Activated CD8-positive, alpha-beta T cell treated with anti-CD3 and anti-CD28 coated beads for 36 hours (primary cell): ENCODE measurements at regions not wholly inside any gene's neighbourhood (a gene's known extent, or its start where the extent isn't known, plus 50 kb on each side); places are given as distances from the start of the nearest gene placed in this dataset.

Experiments used
- ATAC-seq: fragments of 200-7000 bp; cut with Tn5 transposase; one replicate; pipeline ENCODE4 v1.10.0; 2021; ENCODE audit warnings: mild to moderate bottlenecking, moderate library complexity
- CTCF ChIA-PET: fragments of 350-600 bp; sonication (Branson Sonifier 250); formaldehyde crosslinking; loops from one replicate; lab custom pipeline; 2021; ENCODE audit warnings: antibody characterized with exemption; lab: Charles Lee
- POLR2A ChIA-PET: fragments of 350-600 bp; sonication (Branson Sonifier 250); formaldehyde crosslinking; loops from one replicate; lab custom pipeline; 2021; ENCODE audit warnings: antibody characterized with exemption; lab: Charles Lee
- DNase-seq: peaks from one replicate; pipeline ENCODE4 v3.0.0-alpha.2; 2020
- H3K27ac Mint-ChIP-seq: one replicate; pipeline ENCODE4 v1.8.0; 2021; ENCODE audit warnings: mild to moderate bottlenecking, mixed read lengths
- H3K27me3 Mint-ChIP-seq: one replicate; pipeline ENCODE4 v1.8.0; 2021; ENCODE audit warnings: mixed read lengths
- H3K36me3 Mint-ChIP-seq: one replicate; pipeline ENCODE4 v1.8.0; 2021; ENCODE audit warnings: low read depth, mixed read lengths
- H3K4me1 Mint-ChIP-seq: one replicate; pipeline ENCODE4 v1.8.0; 2021; ENCODE audit warnings: low read depth, mixed read lengths
- H3K4me3 Mint-ChIP-seq: one replicate; pipeline ENCODE4 v1.8.0; 2021; ENCODE audit warnings: mild to moderate bottlenecking, moderate library complexity, mixed read lengths
- H3K9me3 Mint-ChIP-seq: one replicate; pipeline ENCODE4 v1.8.0; 2021; ENCODE audit warnings: mixed read lengths
- CTCF ChIP-seq: fragments of 200-600 bp; IDR thresholded peaks from one replicate; pipeline ENCODE4 v1.8.0; 2022; ENCODE audit warnings: antibody characterized with exemption, mild to moderate bottlenecking
- intact Hi-C: fragments of 100-400 bp; cut with micrococcal nuclease; formaldehyde crosslinking; loops from one replicate; pipeline ENCODE4 v1.10.0; 2022

GRCh38 chr3:22296601-22297000 is 545.6 kb upstream of the ZNF385D start:
- intact Hi-C loops, result no loop called here
- ATAC-seq (no peak), DNase-seq (no peak)
- Mint-ChIP-seq H3K27me3 (no peaks in the 10 kb centered on the region), H3K9me3 (peaks cover 7% of the 10 kb centered on the region), H3K27ac (no peak overlapping the region), H3K4me3 (no peak overlapping the region), H3K36me3 (no peaks in the 10 kb centered on the region), H3K4me1 (no peaks in the 10 kb centered on the region)
- TF ChIP-seq CTCF, result no peak
- ChIA-PET POLR2A (no interaction called here), CTCF (no interaction called here)

GRCh38 chr3:22297436-22297835 is 546.4 kb upstream of the ZNF385D start:
- ATAC-seq (no peak), DNase-seq (no peak)
- H3K4me1 Mint-ChIP-seq, result no peaks in the 10 kb centered on the region
- CTCF ChIA-PET, result no interaction called here
- peaks cover 7% of the 10 kb centered on the region for H3K9me3 Mint-ChIP-seq
- no peak overlapping the region for H3K27ac Mint-ChIP-seq
- POLR2A ChIA-PET, result no interaction called here
- TF ChIP-seq CTCF, result no peak
- no peaks in the 10 kb centered on the region for H3K36me3 Mint-ChIP-seq
- H3K4me3 Mint-ChIP-seq, result no peak overlapping the region
- intact Hi-C loops, result no loop called here
- no peaks in the 10 kb centered on the region for H3K27me3 Mint-ChIP-seq

- no peak for ATAC-seq
- H3K4me3 Mint-ChIP-seq, result no peak overlapping the region
- no peak overlapping the region for H3K27ac Mint-ChIP-seq
- ChIA-PET CTCF (no interaction called here), POLR2A (no interaction called here)
- peaks cover 4% of the 10 kb centered on the region for H3K9me3 Mint-ChIP-seq
- H3K36me3 Mint-ChIP-seq, result no peaks in the 10 kb centered on the region
- no peaks in the 10 kb centered on the region for H3K4me1 Mint-ChIP-seq
- DNase-seq, result no peak
- intact Hi-C loops, result no loop called here
- no peak for TF ChIP-seq CTCF
- H3K27me3 Mint-ChIP-seq, result no peaks in the 10 kb centered on the region
These were observed 555.4 kb upstream of the ZNF385D start for GRCh38 chr3:22306454-22306853.

GRCh38 chr3:22308871-22309270 is 557.9 kb upstream of the ZNF385D start:
- Mint-ChIP-seq H3K36me3 (no peaks in the 10 kb centered on the region), H3K4me1 (no peaks in the 10 kb centered on the region), H3K27me3 (no peaks in the 10 kb centered on the region), H3K9me3 (peaks cover 4% of the 10 kb centered on the region), H3K4me3 (no peak overlapping the region), H3K27ac (no peak overlapping the region)
- ChIA-PET CTCF (no interaction called here), POLR2A (no interaction called here)
- ATAC-seq (no peak), DNase-seq (no peak)
- intact Hi-C loops, result no loop called here
- TF ChIP-seq CTCF, result no peak

GRCh38 chr3:22315925-22316324 is 564.9 kb upstream of the ZNF385D start:
- DNase-seq (no peak), ATAC-seq (no peak)
- peaks cover 2% of the 10 kb centered on the region for H3K9me3 Mint-ChIP-seq
- H3K36me3 Mint-ChIP-seq, result no peaks in the 10 kb centered on the region
- intact Hi-C loops, result no loop called here
- TF ChIP-seq CTCF, result no peak
- ChIA-PET POLR2A (no interaction called here), CTCF (no interaction called here)
- no peak overlapping the region for H3K4me3 Mint-ChIP-seq
- H3K27ac Mint-ChIP-seq, result no peak overlapping the region
- H3K4me1 Mint-ChIP-seq, result no peaks in the 10 kb centered on the region
- H3K27me3 Mint-ChIP-seq, result no peaks in the 10 kb centered on the region
